HT-29 (cell line): ENCODE measurements at regions not wholly inside any gene's neighbourhood (a gene's known extent, or its start where the extent isn't known, plus 50 kb on each side); places are given as distances from the start of the nearest gene placed in this dataset.
"Not testable (repeated sequence)": the region's sequence is repeated elsewhere in the genome, so short reads cannot be mapped to it uniquely, and the experiment has no call there.

Experiments used
- DNase-seq: peaks from one replicate; pipeline ENCODE4 v3.0.0-alpha.2; 2015; ENCODE audit warnings: low spot score

DNA sequence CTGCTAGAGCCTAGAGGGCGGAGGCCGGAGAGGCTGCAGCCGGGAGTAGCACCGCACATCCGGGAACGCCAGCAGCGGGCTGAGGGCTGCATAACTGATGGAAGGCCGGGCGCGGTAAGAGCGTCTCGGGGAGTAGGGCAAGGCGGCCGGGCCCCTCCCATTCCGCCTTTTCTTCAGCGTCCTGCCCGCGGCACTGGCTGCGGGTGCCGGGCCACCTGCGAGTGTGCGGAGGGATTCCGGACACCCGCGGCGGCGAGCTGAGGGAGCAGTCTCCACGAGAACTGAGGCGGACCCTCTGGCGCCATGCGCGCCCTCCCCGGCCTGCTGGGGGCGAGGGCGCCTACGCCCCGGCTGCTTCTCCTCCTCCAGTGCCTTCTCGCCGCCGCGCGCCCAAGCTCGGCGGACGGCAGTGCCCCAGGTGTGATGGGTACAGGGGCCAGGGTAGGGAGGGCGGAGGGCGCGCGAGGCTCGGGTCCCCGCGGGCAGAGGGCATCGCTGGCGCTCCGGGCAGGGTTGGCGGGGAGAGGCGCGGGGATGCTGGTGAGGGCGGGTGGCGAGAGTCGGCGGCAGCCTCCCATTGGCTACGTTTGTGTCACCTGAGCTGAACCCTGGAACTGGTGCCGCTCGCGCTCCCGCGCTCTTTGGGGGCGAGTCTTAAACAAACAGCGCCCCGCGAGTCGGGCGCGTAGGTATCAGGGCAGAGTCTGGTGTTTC lies 334.4 kb downstream of the SRGAP2C start:
- no peak for DNase-seq

DNA sequence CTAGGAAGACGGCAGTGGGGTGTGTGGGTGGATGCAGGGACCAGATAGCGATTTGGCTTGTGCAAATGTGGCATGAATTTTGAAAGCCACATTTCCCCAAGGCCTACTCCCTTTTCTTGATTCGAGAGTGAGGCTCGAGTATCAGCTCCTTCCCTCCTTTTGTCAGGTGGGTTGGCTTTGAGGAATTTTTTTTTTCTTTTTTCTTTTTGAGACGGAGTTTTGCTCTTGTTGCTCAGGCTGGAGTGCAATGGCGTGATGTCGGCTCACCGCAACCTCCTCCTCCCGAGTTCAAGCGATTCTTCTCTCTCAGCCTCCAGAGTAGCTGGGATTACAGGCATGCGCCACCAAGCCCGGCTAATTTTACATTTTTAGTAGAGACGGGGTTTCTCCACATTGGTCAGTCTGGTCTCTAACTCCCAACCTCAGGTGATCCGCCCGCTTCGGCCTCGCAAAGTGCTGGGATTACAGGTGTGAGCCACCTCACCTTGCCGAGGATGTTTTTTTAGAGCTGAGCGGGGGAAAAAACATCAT lies 335.0 kb downstream of the SRGAP2C start:
- not testable (repeated sequence) for DNase-seq

DNA sequence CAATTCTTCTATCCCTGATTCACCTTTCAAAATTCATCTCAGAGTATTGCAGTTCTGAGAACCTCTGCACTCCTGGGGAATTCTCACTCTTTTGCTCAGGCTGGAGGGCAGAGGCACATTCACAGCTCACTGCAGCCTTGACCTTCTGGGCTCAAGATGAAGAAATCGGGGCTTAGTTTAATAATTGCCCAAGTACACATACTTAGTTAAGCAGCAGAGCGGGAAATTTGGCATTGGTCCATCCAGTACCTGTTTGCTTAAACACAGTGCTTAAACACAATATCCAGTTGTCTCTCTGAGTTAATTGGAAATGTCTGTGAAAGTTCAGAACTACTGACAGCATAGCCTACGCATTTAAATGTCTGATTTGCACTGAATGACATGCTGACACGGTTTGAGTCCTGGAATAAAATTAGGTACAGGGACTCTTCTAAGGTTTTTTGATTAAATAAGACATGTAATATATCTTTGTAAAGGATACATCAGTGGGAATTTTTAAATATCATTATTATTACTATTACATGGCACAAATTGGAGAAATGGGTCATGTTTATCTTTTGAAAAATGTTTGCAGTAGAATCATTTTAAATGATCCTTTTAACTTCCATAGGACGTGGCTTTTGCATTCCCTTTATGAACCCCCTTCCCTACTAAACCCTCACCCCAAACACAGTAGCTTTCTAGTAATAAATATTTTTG lies 337.4 kb downstream of the SRGAP2C start:
- DNase-seq: peak; percentile 58

- DNase-seq: not testable (repeated sequence)
Measured at GRCh38 chr1:121523112-121523511, 338.3 kb downstream of the SRGAP2C start.

GRCh38 chr1:121525355-121525754 lies 340.6 kb downstream of the SRGAP2C start:
- DNase-seq: no peak

DNA sequence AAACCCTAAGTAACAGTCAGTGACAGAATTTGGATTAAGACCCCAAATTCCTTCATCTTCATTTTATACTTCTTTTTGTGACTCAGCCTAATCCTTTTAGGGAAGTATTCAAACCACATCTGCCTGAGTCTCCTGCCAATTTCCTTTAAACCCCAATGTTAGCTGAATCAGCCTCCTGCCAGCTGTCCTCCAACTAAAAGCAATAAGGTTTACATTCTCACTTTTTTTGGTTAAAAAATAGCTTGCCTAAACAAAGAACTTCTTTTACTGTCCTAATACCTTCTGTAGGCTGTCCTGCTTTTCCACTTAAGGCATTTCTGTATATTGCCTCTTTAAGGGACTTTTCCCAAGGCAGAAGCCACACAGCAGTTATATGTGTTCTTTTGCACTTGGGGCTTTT lies 344.2 kb downstream of the SRGAP2C start:
- DNase-seq: not testable (repeated sequence)

DNA sequence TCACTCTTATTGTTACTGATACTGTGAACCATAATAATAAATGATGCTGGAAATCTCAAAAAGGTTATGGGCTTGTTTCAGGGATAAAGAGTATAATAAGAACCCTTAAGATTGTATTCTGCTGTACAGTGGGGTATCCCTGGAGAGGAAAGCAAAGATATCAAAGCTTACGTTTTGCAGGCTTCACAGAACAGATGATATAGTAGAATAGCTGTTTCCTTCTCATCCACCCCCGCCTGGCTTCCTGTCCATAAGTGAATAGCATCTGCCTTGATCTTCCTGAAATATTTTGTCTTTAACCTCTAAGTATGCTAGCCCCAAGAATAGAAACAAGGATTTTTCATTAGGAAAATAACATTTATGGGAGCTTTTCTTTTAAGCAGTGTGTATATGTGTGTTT lies 345.3 kb downstream of the SRGAP2C start:
- DNase-seq: not testable (repeated sequence)

GRCh38 chr1:121531747-121532146 lies 347.0 kb downstream of the SRGAP2C start:
- DNase-seq: not testable (repeated sequence)

GRCh38 chr1:121538148-121538547 lies 353.4 kb downstream of the SRGAP2C start:
- not testable (repeated sequence) for DNase-seq

DNA sequence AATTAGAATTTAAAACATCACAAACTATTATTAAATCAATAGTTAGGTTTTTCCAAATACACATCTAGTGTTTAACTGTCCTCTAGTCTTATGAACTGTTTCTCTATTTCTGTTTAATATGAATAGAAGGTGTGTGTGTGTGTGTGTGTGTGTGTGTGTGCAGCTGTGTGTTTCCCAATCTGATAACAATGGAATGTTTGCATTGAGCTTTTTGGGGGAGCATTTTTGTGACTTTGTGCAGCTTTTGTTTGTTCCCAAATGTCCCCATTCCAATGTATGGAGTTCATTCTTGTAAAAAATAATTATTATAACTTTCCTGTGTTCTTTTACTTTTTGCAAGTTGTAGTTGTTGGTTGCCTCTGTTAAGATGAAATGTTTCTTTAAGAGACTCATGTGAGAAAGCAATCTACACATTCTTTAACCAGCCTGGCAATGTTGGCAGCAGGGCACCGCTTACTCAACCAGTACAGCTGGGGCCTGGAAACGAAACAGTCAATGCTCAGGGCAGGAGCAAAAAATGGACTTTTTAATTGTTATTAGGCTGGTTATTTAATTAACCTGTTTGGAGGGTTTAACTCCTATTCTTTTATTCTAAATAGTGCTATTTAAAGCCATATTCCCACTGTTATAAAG lies 354.3 kb downstream of the SRGAP2C start:
- no peak for DNase-seq

DNA sequence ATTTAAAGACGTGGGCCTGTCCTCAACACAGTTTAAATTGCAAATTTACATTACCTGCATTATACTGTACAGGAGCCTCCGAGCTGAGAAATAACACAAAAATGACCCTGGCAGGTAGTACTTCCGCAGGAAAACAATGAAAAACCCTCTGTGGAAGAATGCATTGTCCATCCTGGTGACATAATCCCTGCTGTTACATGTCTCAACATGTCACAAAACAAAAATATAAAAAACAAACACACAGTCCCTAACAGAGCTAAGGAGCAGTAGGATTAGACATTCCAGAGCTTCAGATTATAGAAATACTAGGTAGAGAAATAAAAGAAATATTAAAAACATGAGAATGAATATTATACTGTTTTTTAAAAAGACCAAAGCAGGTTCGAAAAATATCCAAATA lies 359.2 kb downstream of the SRGAP2C start:
- not testable (repeated sequence) for DNase-seq

GRCh38 chr1:121544500-121544899 lies 359.7 kb downstream of the SRGAP2C start:
- DNase-seq: no peak

DNA sequence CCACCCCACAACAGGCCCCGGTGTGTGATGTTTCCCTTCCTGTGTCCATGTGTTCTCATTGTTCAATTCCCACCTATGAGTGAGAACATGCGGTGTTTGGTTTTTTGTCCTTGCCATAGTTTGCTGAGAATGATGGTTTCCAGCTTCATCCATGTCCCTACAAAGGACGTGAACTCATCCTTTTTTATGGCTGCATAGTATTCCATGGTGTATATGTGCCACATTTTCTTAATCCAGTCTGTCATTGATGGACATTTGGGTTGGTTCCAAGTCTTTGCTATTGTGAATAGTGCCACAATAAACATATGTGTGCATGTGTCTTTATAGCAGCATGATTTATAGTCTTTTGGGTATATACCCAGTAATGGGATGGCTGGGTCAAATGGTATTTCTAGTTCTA lies 361.1 kb downstream of the SRGAP2C start:
- DNase-seq: not testable (repeated sequence)

- no peak for DNase-seq
Measured at GRCh38 chr1:121546830-121547591, 362.2 kb downstream of the SRGAP2C start.

GRCh38 chr1:121547726-121548125 lies 363.0 kb downstream of the SRGAP2C start:
- DNase-seq: not testable (repeated sequence)

GRCh38 chr1:121550817-121551216 lies 366.0 kb downstream of the SRGAP2C start:
- DNase-seq: not testable (repeated sequence)

DNA sequence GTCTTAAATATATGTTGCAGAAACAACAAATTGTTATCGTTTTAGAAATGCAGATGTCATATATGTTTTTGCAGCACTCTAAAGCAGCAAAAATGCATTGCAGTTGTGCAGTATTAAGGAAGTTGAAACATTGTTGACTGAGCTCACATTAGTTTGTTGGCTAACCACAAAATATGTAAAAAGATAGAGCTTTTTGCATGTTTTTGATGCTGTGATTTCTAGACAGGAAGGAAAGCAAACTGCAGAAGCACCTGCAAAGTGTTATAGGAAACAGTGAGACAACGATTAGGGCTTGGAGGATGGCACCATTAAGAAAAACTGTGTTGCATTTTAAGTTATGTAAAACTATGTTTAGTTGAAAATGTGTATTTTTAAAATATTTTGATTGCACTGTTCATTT lies 366.7 kb downstream of the SRGAP2C start:
- DNase-seq: not testable (repeated sequence)

DNA sequence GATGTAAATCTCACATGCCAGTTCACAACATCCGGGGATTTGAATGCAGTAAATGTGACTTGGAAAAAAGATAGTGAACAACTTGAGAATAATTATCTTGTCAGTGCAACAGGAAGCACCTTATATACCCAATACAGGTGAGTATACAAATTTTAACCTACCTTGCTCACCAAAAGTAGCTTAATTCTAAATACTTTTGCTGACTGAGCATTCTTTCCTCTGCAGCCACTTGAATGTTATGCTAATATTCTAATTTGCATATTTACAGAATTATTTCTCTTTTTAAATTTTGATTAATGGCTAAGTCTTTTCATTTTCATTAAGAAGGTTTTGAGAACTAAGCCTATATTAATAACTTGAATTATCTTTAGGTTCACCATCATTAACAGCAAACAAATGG lies 371.8 kb downstream of the SRGAP2C start:
- not testable (repeated sequence) for DNase-seq

GRCh38 chr1:121558034-121558433 lies 373.3 kb downstream of the SRGAP2C start:
- DNase-seq: not testable (repeated sequence)

GRCh38 chr1:121558514-121558913 lies 373.7 kb downstream of the SRGAP2C start:
- no peak for DNase-seq

DNA sequence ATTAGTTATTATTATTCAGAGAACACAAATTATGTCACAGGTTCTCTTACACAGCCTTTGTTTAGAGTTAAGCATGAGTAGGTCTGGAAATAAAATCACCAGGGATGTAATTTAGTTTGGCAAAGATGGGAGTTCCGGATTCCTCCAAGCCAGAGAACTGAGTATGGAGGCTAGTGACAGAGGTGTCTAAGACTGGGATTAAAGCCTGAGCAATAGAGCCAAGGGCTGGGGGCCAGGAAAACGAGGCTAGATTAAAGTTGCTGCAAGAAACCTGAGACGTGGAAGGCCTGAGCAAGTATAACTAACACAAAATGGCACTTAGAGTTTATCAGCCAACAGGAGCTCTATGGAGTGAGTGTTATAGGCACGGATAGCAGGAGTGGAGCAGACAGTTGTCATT lies 381.6 kb downstream of the SRGAP2C start:
- no peak for DNase-seq

DNA sequence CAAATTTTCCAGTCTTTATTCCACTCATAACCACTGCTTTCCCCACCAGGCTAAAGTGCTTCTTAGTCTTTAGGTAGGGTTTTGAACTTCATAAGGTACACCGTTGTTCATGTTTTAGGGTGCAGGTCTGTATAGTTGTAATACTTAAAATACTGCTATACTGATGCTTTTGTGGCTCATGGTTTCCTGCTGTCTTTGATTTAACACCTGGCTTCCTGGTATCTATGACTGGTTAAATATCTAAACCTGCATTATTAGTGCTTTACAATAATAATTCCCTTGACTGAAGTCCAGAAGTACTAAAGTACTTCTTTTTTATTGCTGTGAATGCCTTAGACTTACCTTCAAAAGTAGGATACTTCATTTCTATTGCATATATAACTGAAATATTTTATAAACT lies 384.7 kb downstream of the SRGAP2C start:
- no peak for DNase-seq
